ENCODE measurements at regions not wholly inside any gene's neighbourhood (a gene's known extent, or its start where the extent isn't known, plus 50 kb on each side); places are given as distances from the start of the nearest gene placed in this dataset.

- TF ChIP-seq CTCF (IDR thresholded peaks at IDR 0.05; ENCODE audit: extremely low read depth in 1 of 2, insufficient read depth in 1 of 2, low read depth in 1 of 2, low read length in 2 of 2) (no peak), EZH2 (IDR thresholded peaks at IDR 0.05; ENCODE audit: borderline replicate concordance, low read depth, low read length, severe bottlenecking) (no peak), POLR2A (IDR thresholded peaks at IDR 0.05; ENCODE audit: low read depth, low read length) (no peak), POLR2AphosphoS5 (IDR thresholded peaks at IDR 0.05; ENCODE audit: insufficient read depth, low read depth, low read length) (no peak)
These were observed 93.8 kb upstream of the TOP3B start for GRCh38 chr22:22076361-22076760.

All from endothelial cell of umbilical vein (primary cell).